ENCODE measurements at regions not wholly inside any gene's neighbourhood (a gene's known extent, or its start where the extent isn't known, plus 50 kb on each side); places are given as distances from the start of the nearest gene placed in this dataset.

DNA sequence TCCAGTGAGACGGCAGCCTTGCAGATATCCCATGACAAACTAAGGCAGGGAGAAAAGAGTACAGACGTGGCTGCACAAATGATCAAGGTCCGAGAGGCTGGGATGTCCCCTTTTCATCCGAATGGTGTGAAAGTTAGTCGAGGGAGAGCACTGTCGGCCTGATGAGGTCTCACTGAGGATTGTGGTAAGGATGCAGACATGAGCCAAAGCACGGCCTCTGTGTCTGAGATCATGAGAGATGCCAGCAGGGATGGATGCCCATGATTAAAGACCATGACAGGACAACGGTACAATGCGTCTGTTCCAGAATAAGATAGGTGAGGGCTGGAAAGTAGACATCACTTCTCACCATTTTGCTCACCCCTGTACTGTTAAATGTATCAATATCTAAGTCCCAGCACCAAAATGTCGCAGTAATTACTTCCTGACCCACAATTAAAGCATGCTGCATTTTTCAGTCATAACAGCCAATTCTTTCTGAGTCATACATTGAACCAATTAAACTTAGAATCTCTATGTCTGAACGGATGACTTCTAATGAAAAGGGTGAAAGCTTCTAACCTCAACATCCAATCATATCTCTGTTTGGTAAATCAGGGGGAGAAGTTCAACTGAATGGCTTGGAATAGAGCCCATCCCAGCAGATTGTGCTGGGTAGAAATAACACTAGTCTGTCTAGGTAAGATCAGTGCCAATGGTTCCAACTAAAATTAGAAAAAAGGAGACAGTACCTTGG, 249.6 kb upstream of the SOX5 start:
- DNase-seq, result no peak

- DNase-seq, result no peak
Observed at GRCh38 chr12:24198070-24198469, 248.6 kb upstream of the SOX5 start.

- DNase-seq, result no peak
Observed at GRCh38 chr12:24197532-24197931, 248.1 kb upstream of the SOX5 start.

- no peak for DNase-seq
Observed at GRCh38 chr12:24195063-24195462, 245.6 kb upstream of the SOX5 start.

- DNase-seq, result no peak
Observed at GRCh38 chr12:24191117-24191516, 241.6 kb upstream of the SOX5 start.

GRCh38 chr12:24185782-24186181, 236.3 kb upstream of the SOX5 start:
- no peak for DNase-seq

- no peak for DNase-seq
Observed at GRCh38 chr12:24177889-24178288, 228.4 kb upstream of the SOX5 start.

DNA sequence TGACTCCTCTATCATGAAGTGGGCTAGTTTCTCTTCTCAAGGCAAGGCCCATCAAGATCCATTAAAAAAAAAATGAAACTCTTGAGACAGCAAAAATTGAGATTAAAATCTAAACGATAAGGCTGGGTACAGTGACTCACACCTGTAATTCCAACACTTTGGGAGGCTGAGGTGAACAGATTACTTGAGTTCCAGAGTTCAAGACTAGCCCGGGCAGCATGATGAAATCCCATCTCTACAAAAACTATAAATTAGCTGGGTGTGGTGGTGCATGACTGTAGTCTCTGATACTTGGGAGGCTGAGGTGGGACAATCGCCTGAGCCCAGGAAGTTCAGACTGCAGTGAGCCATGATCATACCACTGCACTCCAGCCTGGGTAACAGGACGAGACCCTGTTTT, 226.5 kb upstream of the SOX5 start:
- no peak for DNase-seq

GRCh38 chr12:24175284-24175683, 225.8 kb upstream of the SOX5 start:
- no peak for DNase-seq

- DNase-seq, result no peak
Observed at GRCh38 chr12:24173067-24173466, 223.6 kb upstream of the SOX5 start.

- DNase-seq, result no peak
Observed at GRCh38 chr12:24172773-24173066, 223.2 kb upstream of the SOX5 start.

DNA sequence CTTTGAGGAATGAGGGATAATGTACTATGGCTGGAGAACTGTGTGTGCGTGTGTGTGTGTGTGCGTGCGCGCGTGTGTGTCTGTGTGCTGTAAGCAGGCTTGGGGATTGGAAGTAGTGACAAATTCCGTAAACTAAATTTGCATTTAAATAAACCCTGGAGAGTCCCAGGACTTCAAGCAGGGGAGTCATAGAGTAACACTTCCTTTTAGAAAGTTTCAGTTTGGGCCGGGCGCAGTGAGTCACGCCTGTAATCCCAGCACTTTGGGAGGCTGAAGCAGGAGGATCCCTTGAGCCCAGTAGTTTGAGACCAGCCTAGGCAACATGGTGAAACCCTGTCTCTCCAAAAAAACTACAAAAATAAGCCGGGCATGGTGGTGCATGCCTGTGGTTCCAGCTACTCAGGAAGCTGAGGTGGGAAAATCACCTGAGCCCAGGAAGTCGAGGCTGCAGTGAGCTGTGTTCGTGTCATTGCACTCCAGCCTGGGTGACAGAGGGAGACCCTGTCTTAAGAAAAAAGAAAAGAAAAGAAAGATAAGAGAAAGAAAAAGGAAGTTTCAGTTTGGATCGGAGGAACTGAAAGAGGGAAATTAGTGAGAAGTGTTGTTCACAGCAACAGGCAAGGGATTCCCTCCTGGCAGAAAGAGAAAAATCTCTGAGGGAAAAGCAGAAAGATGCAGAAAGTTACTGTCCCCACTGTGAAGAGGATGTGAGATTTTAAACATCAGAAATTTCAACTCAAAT, 222.7 kb upstream of the SOX5 start:
- DNase-seq, result no peak

- DNase-seq, result no peak
Observed at GRCh38 chr12:24155042-24155441, 205.6 kb upstream of the SOX5 start.

DNA sequence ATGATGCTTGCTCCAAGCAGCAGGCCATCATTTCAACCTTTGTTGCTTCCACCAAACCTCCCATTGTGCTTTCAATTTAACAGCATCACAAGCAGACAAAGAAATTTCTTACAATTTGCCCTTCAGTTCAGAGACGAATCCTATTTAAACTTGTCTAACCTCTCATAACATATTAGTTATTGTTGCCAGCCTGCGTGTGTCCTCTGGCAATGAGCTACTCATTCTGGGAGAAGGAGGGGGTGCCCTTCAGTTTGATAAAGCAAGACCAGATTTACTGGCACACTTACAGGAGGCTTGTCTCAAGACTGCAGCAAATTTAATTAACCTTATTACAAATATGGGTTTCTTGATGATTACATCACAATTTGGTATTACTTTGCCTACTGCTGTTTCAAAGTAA, 203.6 kb upstream of the SOX5 start:
- no peak for DNase-seq

- DNase-seq, result no peak
Observed at GRCh38 chr12:24152270-24152669, 202.8 kb upstream of the SOX5 start.

DNA sequence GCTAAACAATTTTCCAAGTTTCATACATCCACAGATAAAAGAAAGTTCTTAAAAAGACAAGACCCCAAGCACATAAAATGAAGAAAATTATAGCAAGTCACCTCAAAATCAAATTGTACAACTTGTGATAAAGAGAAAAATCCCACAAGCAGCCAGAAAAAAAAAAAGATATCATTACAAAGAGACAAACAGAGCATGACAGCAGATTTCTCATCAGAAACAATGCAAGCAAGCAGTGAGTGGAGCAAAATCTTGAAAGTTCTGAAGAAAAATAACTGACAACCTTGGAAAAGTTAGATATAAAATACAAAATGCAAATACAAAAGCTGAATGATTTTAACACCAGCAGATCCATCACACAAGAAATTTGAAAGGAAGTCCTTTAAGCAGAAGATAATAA, 194.5 kb upstream of the SOX5 start:
- no peak for DNase-seq

- DNase-seq, result no peak
Observed at GRCh38 chr12:24139035-24139434, 189.6 kb upstream of the SOX5 start.

DNA sequence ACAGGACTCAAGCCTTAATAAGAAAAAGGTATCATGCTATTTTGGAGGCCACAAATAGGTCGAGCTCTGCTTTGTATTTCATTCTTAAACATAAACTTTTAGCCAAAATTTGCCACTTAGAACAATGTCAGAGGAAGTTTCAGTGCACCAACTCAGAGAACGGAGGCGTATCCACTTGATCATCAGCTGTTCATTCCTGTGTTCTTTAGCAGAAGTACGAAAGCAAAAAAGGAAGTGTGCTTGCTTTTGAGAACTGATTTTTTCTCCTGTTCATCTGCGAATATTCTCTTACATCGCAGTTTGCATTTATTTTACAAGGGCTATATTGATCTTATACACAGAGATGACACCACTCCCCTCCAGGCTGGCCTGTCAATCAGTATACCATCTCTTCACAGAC, 188.6 kb upstream of the SOX5 start:
- no peak for DNase-seq

DNA sequence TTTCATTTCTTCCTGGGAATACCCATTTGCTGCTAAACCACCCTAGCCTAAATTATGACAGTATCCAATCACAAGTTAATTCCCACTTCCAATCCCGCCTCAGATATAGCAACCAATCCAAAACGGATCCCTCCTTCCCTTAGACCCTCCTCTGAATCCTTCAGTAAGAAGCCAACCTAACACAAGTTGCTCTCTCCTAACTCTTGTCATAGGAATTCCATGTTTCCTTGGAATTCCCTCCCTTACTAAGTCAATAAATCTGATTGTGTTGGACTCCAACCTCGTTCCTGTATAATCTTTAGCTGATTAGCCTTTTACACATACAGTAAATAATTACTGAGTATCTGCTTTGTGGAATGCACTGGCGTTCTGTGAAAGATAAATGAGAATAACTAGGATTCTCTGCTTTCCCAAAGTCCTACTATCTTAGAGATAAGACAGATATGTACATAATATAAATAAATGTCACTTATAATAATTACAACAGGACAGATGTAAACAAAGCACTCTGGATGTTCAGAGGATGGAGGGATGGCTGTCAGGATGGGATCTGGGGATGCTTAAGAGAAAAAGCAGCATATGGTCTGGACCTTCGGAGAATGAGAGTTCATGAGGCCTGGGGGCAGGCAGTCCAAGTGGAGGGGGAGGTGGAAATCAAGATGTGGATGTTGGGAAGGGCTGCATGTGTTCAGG, 185.8 kb upstream of the SOX5 start:
- peak; percentile 9 for DNase-seq

DNA sequence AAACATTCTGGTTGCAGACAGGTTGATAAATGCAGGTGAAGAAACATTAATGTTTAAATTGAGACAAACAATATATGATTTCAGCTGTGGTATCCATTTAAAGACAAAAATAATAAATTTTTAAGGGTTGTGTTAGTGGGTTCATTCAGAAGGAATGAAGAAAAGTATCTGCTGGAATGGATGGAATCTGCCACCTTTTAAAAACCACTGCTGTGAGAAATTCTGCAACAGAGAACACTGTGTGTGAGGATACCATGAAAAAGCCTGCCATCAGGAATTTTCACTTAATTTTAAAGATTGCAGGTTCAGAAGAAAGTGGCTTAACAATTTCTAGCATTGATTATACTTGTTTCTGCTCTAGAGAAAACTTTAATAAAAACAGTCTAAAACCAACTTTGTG, 184.6 kb upstream of the SOX5 start:
- DNase-seq, result no peak

DNA sequence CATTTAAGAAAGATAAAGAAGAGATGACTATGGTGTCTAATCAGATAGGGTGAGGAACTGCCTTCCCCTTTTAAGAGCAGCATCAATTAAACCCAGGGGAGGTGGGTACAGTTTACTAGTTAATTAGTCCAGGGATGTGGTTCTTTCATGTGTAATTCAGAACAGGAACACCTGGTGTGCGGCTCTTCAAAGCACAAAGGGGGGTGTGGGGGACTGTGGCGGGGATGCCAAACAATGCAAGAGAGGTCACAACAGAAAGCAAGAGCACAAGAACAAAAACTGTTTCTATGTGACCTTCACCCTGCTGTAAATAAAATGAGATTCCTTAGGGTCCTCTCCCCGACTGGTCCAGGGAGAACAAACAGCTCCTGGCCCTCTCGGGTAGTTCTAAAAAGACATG, 183.9 kb upstream of the SOX5 start:
- peak; percentile 31 for DNase-seq

- no peak for DNase-seq
Observed at GRCh38 chr12:24127919-24128721, 178.7 kb upstream of the SOX5 start.

DNA sequence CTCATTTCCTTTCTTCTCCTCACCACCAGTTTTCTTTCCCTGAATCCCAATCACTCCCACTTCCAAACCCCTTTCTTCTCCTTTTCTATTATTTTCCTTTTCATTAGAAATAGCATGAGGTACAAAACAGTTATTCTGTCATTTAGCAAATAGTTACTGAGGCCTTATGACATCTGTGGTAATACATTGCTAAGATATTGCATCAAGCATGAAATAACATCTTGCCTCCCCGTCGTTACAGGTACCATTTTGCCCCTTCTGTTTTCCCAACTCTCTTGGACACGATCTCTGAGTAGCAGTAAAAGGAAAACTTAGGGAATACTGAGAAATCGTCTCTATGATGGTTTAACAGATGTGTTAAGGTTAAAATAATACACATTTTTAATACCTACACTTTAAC, 175.8 kb upstream of the SOX5 start:
- no peak for DNase-seq

DNA sequence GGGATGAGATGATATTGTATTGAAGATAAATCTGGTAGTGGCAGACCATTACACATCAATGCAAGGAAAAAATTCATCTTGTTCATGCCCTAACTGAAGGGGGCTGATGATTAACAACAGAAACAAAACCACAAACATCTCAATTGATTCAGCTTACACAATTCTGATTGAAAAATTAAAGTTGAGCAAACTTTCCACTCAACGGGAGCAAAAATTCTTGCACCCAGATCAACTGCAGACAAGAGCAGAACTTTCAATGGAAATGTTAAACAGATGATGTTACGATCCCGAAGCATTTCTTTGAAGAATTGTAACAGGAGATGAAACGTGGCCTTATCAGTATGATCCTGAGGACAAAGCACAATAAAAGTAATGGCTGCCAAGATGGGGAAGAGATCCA, 172.4 kb upstream of the SOX5 start:
- no peak for DNase-seq
